ENCODE measurements at regions not wholly inside any gene's neighbourhood (a gene's known extent, or its start where the extent isn't known, plus 50 kb on each side); places are given as distances from the start of the nearest gene placed in this dataset.

DNA sequence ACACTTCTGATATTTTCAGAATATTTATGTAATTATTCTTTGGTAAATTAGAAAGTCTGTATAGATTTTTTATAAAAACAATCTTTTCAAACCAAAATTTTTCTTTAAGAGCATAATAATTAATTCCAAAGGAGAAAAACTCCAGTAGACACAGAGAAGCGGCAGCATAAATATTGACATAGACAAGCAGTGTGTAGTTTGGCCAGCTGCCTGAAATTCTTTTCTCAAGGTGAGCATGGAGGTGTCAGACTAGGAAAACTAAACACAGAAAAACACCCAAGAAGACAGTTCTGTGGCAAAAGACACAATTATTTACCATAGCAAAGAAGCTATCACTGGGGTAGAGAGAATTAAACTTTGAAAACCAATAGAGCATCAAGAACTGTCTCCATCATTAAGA is 82.4 kb downstream of the KLF6 start:
- TF ChIP-seq, protein P1, sequence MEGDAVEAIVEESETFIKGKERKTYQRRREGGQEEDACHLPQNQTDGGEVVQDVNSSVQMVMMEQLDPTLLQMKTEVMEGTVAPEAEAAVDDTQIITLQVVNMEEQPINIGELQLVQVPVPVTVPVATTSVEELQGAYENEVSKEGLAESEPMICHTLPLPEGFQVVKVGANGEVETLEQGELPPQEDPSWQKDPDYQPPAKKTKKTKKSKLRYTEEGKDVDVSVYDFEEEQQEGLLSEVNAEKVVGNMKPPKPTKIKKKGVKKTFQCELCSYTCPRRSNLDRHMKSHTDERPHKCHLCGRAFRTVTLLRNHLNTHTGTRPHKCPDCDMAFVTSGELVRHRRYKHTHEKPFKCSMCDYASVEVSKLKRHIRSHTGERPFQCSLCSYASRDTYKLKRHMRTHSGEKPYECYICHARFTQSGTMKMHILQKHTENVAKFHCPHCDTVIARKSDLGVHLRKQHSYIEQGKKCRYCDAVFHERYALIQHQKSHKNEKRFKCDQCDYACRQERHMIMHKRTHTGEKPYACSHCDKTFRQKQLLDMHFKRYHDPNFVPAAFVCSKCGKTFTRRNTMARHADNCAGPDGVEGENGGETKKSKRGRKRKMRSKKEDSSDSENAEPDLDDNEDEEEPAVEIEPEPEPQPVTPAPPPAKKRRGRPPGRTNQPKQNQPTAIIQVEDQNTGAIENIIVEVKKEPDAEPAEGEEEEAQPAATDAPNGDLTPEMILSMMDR (IDR thresholded peaks at IDR 0.05) = no peak
- no peak for TF ChIP-seq POLR2A (IDR thresholded peaks at IDR 0.05)
